WTC11 (cell line): ENCODE measurements at regions not wholly inside any gene's neighbourhood (a gene's known extent, or its start where the extent isn't known, plus 50 kb on each side); places are given as distances from the start of the nearest gene placed in this dataset.

Experiments used
- ATAC-seq: fragments of 200-7000 bp; cut with Tn5 transposase; 2 replicates; pipeline ENCODE4 v1.10.0; 2021; ENCODE audit warnings: mild to moderate bottlenecking, moderate library complexity
- CTCF ChIA-PET: fragments of 300-600 bp; sonication (Branson Sonifier 250); formaldehyde crosslinking; loops from one replicate; lab custom pipeline; 2021; ENCODE audit warnings: antibody characterized with exemption; lab: Charles Lee
- POLR2A ChIA-PET: fragments of 350-600 bp; sonication (Branson Sonifier 250); formaldehyde crosslinking; loops from one replicate; lab custom pipeline; 2021; ENCODE audit warnings: antibody characterized with exemption; lab: Charles Lee
- DNase-seq: peaks from one replicate; pipeline ENCODE4 v3.0.0; 2021; ENCODE audit warnings: low spot score
- H3K27ac Mint-ChIP-seq: 2 replicates; pipeline ENCODE4 v1.8.0; 2021; ENCODE audit warnings: mixed read lengths
- H3K27me3 Mint-ChIP-seq: 2 replicates; pipeline ENCODE4 v1.8.0; 2021; ENCODE audit warnings: low read depth, mild to moderate bottlenecking, moderate library complexity, mixed read lengths
- H3K36me3 Mint-ChIP-seq: 2 replicates; pipeline ENCODE4 v1.8.0; 2021; ENCODE audit warnings: mixed read lengths
- H3K4me1 Mint-ChIP-seq: 2 replicates; pipeline ENCODE4 v1.8.0; 2022; ENCODE audit warnings: mixed read lengths
- H3K4me3 Mint-ChIP-seq: 2 replicates; pipeline ENCODE4 v1.8.0; 2021; ENCODE audit warnings: mild to moderate bottlenecking, moderate library complexity, mixed read lengths
- H3K9me3 Mint-ChIP-seq: 2 replicates; pipeline ENCODE4 v1.8.0; 2021; ENCODE audit warnings: mixed read lengths
- CREM ChIP-seq: sonication (generic); formaldehyde crosslinking; IDR thresholded peaks from 2 replicates; pipeline ENCODE4 v1.8.1; 2022; ENCODE audit warnings: mild to moderate bottlenecking, missing genetic modification reagents, moderate library complexity
- ELF4 ChIP-seq: sonication (generic); formaldehyde crosslinking; IDR thresholded peaks from 2 replicates; pipeline ENCODE4 v1.8.1; 2022; ENCODE audit warnings: low read depth, mild to moderate bottlenecking, moderate library complexity, missing genetic modification reagents
- FOXK1 ChIP-seq: sonication (generic); formaldehyde crosslinking; IDR thresholded peaks from 2 replicates; pipeline ENCODE4 v1.8.0; 2022; ENCODE audit warnings: mild to moderate bottlenecking, moderate library complexity, missing genetic modification reagents
- FOXP1 ChIP-seq: sonication (generic); formaldehyde crosslinking; IDR thresholded peaks from 2 replicates; pipeline ENCODE4 v1.8.0; 2022; ENCODE audit warnings: missing genetic modification reagents, mild to moderate bottlenecking, moderate library complexity, borderline replicate concordance
- GABPB1 ChIP-seq: sonication (generic); formaldehyde crosslinking; IDR thresholded peaks from 2 replicates; pipeline ENCODE4 v1.8.1; 2023; ENCODE audit warnings: mild to moderate bottlenecking, missing genetic modification reagents
- GRHL2 ChIP-seq: fragments of 250-450 bp; sonication (Bioruptor Pico); IDR thresholded peaks from 2 replicates; pipeline ENCODE4 v1.8.0; 2022; ENCODE audit warnings: mild to moderate bottlenecking, moderate library complexity; ENCODE audit not compliant: insufficient replicate concordance, severe bottlenecking
- MYBL2 ChIP-seq: sonication (generic); formaldehyde crosslinking; IDR thresholded peaks from 2 replicates; pipeline ENCODE4 v1.8.1; 2023; ENCODE audit warnings: mild to moderate bottlenecking, moderate library complexity, missing genetic modification reagents
- NFATC4 ChIP-seq: fragments of 250-450 bp; sonication (Bioruptor Pico); IDR thresholded peaks from 2 replicates; pipeline ENCODE4 v1.9.0; 2021; ENCODE audit warnings: mild to moderate bottlenecking
- SOX15 ChIP-seq: fragments of 250-450 bp; sonication (Bioruptor Pico); IDR thresholded peaks from 2 replicates; pipeline ENCODE4 v1.9.0; 2021; ENCODE audit warnings: mild to moderate bottlenecking
- TCF7 ChIP-seq: sonication (generic); formaldehyde crosslinking; IDR thresholded peaks from 2 replicates; pipeline ENCODE4 v1.8.0; 2022; ENCODE audit warnings: mild to moderate bottlenecking, low read depth, missing genetic modification reagents, moderate library complexity
- TP53 ChIP-seq: sonication (generic); formaldehyde crosslinking; IDR thresholded peaks from 2 replicates; pipeline ENCODE4 v1.8.1; 2023; ENCODE audit warnings: mild to moderate bottlenecking, missing genetic modification reagents
- ZBTB21 ChIP-seq: sonication (generic); formaldehyde crosslinking; IDR thresholded peaks from 2 replicates; pipeline ENCODE4 v1.8.1; 2023; ENCODE audit warnings: mild to moderate bottlenecking, missing genetic modification reagents, borderline replicate concordance
- ZNF121 ChIP-seq: sonication (generic); formaldehyde crosslinking; IDR thresholded peaks from 2 replicates; pipeline ENCODE4 v1.8.0; 2023; ENCODE audit warnings: missing genetic modification reagents
- ZNF138 ChIP-seq: sonication (generic); formaldehyde crosslinking; conservative IDR thresholded peaks from 2 replicates; pipeline ENCODE4 v1.8.1; 2022; ENCODE audit warnings: mild to moderate bottlenecking, moderate library complexity, missing genetic modification reagents
- ZNF263 ChIP-seq: sonication (generic); formaldehyde crosslinking; IDR thresholded peaks from 2 replicates; pipeline ENCODE4 v1.8.1; 2022; ENCODE audit warnings: low read depth, mild to moderate bottlenecking, moderate library complexity, missing genetic modification reagents
- ZNF416 ChIP-seq: fragments of 250-450 bp; sonication (Bioruptor Pico); IDR thresholded peaks from 2 replicates; pipeline ENCODE4 v1.9.0; 2021; ENCODE audit warnings: mild to moderate bottlenecking, inconsistent platforms
- ZNF423 ChIP-seq: fragments of 250-450 bp; sonication (Bioruptor Pico); IDR thresholded peaks from 2 replicates; pipeline ENCODE4 v2.1.2; 2022; ENCODE audit warnings: mild to moderate bottlenecking, moderate library complexity
- TF ChIP-seq, protein P1 (sequence below): sonication (generic); formaldehyde crosslinking; IDR thresholded peaks from 2 replicates; pipeline ENCODE4 v1.8.1; 2023; ENCODE audit warnings: mild to moderate bottlenecking, missing genetic modification reagents, moderate library complexity
- TF ChIP-seq, protein P2 (sequence below): sonication (generic); formaldehyde crosslinking; IDR thresholded peaks from 2 replicates; pipeline ENCODE4 v1.8.1; 2022; ENCODE audit warnings: missing genetic modification reagents, borderline replicate concordance
- TF ChIP-seq, protein P3 (sequence below): sonication (generic); formaldehyde crosslinking; IDR thresholded peaks from 2 replicates; pipeline ENCODE4 v1.8.0; 2023; ENCODE audit warnings: mild to moderate bottlenecking, missing genetic modification reagents
- TF ChIP-seq, protein P4 (sequence below): sonication (generic); formaldehyde crosslinking; IDR thresholded peaks from 2 replicates; pipeline ENCODE4 v1.8.0; 2022; ENCODE audit warnings: mild to moderate bottlenecking, missing genetic modification reagents
- TF ChIP-seq, protein P5 (sequence below): sonication (generic); formaldehyde crosslinking; IDR thresholded peaks from 2 replicates; pipeline ENCODE4 v1.8.1; 2022; ENCODE audit warnings: mild to moderate bottlenecking, missing genetic modification reagents, moderate library complexity, borderline replicate concordance
- TF ChIP-seq, protein P6 (sequence below): sonication (generic); formaldehyde crosslinking; IDR thresholded peaks from 2 replicates; pipeline ENCODE4 v1.8.1; 2022; ENCODE audit warnings: low read depth, missing genetic modification reagents, borderline replicate concordance
- TF ChIP-seq, protein P7 (sequence below): fragments of 250-450 bp; sonication (Bioruptor Pico); IDR thresholded peaks from 2 replicates; pipeline ENCODE4 v1.9.0; 2021; ENCODE audit warnings: mild to moderate bottlenecking
- TF ChIP-seq, protein P8 (sequence below): sonication (generic); formaldehyde crosslinking; IDR thresholded peaks from 2 replicates; pipeline ENCODE4 v1.8.0; 2022; ENCODE audit warnings: mild to moderate bottlenecking, missing genetic modification reagents
- TF ChIP-seq, protein P9 (sequence below): sonication (generic); formaldehyde crosslinking; IDR thresholded peaks from 2 replicates; pipeline ENCODE4 v1.8.0; 2022; ENCODE audit warnings: mild to moderate bottlenecking, missing genetic modification reagents

DNA sequence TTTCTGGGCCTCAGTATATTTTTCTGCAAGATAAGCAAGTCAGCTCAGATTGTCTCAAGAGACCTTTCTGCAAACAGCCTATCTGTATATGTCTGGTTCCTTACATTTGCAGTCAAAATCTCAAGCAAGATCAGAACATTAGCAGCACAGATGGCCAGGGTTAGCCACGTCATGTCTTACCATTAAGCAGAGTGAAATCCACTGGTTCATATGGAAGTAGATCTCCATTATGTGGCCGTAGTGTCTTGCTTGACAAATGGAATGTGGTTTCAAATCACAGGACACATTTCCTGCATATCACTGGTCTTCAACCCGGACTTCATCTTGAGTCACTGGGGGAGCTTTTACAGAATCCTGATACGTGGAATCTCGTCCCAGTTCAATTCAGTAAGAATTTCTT is 500.2 kb downstream of the FBXO15 start:
- no peak for TF ChIP-seq CREM
- TF ChIP-seq SOX15 (CRISPR knock-in tag): no peak
- TF ChIP-seq, protein P1, sequence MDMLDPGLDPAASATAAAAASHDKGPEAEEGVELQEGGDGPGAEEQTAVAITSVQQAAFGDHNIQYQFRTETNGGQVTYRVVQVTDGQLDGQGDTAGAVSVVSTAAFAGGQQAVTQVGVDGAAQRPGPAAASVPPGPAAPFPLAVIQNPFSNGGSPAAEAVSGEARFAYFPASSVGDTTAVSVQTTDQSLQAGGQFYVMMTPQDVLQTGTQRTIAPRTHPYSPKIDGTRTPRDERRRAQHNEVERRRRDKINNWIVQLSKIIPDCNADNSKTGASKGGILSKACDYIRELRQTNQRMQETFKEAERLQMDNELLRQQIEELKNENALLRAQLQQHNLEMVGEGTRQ (CRISPR knock-in tag): no peak
- TF ChIP-seq, protein P2, sequence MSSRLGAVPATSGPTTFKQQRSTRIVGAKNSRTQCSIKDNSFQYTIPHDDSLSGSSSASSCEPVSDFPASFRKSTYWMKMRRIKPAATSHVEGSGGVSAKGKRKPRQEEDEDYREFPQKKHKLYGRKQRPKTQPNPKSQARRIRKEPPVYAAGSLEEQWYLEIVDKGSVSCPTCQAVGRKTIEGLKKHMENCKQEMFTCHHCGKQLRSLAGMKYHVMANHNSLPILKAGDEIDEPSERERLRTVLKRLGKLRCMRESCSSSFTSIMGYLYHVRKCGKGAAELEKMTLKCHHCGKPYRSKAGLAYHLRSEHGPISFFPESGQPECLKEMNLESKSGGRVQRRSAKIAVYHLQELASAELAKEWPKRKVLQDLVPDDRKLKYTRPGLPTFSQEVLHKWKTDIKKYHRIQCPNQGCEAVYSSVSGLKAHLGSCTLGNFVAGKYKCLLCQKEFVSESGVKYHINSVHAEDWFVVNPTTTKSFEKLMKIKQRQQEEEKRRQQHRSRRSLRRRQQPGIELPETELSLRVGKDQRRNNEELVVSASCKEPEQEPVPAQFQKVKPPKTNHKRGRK: no peak
- TF ChIP-seq, protein P3, sequence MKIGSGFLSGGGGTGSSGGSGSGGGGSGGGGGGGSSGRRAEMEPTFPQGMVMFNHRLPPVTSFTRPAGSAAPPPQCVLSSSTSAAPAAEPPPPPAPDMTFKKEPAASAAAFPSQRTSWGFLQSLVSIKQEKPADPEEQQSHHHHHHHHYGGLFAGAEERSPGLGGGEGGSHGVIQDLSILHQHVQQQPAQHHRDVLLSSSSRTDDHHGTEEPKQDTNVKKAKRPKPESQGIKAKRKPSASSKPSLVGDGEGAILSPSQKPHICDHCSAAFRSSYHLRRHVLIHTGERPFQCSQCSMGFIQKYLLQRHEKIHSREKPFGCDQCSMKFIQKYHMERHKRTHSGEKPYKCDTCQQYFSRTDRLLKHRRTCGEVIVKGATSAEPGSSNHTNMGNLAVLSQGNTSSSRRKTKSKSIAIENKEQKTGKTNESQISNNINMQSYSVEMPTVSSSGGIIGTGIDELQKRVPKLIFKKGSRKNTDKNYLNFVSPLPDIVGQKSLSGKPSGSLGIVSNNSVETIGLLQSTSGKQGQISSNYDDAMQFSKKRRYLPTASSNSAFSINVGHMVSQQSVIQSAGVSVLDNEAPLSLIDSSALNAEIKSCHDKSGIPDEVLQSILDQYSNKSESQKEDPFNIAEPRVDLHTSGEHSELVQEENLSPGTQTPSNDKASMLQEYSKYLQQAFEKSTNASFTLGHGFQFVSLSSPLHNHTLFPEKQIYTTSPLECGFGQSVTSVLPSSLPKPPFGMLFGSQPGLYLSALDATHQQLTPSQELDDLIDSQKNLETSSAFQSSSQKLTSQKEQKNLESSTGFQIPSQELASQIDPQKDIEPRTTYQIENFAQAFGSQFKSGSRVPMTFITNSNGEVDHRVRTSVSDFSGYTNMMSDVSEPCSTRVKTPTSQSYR (CRISPR knock-in tag): no peak
- no peak for TF ChIP-seq ZNF121 (CRISPR knock-in tag)
- no peak for TF ChIP-seq ZNF423
- no peak for TF ChIP-seq ZNF263
- TF ChIP-seq ELF4 (CRISPR knock-in tag): no peak
- TF ChIP-seq, protein P4, sequence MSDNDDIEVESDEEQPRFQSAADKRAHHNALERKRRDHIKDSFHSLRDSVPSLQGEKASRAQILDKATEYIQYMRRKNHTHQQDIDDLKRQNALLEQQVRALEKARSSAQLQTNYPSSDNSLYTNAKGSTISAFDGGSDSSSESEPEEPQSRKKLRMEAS (CRISPR knock-in tag): no peak
- TF ChIP-seq GRHL2 (CRISPR knock-in tag): no peak
- TF ChIP-seq ZNF416 (CRISPR knock-in tag): no peak
- TF ChIP-seq, protein P5, sequence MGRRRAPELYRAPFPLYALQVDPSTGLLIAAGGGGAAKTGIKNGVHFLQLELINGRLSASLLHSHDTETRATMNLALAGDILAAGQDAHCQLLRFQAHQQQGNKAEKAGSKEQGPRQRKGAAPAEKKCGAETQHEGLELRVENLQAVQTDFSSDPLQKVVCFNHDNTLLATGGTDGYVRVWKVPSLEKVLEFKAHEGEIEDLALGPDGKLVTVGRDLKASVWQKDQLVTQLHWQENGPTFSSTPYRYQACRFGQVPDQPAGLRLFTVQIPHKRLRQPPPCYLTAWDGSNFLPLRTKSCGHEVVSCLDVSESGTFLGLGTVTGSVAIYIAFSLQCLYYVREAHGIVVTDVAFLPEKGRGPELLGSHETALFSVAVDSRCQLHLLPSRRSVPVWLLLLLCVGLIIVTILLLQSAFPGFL (CRISPR knock-in tag): no peak
- TF ChIP-seq, protein P6, sequence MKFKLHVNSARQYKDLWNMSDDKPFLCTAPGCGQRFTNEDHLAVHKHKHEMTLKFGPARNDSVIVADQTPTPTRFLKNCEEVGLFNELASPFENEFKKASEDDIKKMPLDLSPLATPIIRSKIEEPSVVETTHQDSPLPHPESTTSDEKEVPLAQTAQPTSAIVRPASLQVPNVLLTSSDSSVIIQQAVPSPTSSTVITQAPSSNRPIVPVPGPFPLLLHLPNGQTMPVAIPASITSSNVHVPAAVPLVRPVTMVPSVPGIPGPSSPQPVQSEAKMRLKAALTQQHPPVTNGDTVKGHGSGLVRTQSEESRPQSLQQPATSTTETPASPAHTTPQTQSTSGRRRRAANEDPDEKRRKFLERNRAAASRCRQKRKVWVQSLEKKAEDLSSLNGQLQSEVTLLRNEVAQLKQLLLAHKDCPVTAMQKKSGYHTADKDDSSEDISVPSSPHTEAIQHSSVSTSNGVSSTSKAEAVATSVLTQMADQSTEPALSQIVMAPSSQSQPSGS: no peak
- TF ChIP-seq ZNF138 (CRISPR knock-in tag): no peak
- POLR2A ChIA-PET: no interaction called here

DNA sequence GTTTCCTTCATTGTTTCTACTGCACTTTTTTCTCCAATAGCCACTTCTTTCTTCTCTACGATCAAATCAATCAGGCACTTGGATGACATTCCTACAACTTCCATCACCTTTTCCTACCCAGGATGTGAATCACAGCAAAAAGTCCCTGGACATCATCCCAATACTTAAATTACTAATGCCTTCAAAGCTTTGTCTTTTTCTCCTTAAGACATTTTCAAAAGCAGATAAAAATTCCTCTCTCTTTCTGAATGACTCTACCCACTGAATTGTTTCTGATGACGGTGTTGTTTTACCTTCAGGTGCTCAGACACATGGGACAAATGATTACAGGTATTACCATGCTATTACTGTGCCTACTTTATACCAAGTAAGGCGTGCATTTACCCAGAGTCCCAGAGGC is 500.9 kb downstream of the FBXO15 start:
- H3K36me3 Mint-ChIP-seq: no peaks in the 10 kb centered on the region
- CTCF ChIA-PET: no interaction called here
- H3K9me3 Mint-ChIP-seq: no peaks in the 10 kb centered on the region
- H3K4me1 Mint-ChIP-seq: no peaks in the 10 kb centered on the region
- H3K27ac Mint-ChIP-seq: no peak overlapping the region
- H3K4me3 Mint-ChIP-seq: no peak overlapping the region
- POLR2A ChIA-PET: no interaction called here
- ATAC-seq (no peak), DNase-seq (no peak)
- H3K27me3 Mint-ChIP-seq: no peaks in the 10 kb centered on the region; the same call in 1 of the 2 replicates
- TF ChIP-seq FOXK1 (CRISPR knock-in tag): no peak
- TF ChIP-seq, protein P7, sequence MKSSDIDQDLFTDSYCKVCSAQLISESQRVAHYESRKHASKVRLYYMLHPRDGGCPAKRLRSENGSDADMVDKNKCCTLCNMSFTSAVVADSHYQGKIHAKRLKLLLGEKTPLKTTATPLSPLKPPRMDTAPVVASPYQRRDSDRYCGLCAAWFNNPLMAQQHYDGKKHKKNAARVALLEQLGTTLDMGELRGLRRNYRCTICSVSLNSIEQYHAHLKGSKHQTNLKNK: no peak
- no peak for TF ChIP-seq ZNF138 (CRISPR knock-in tag)
- TF ChIP-seq GABPB1 (CRISPR knock-in tag): no peak
- TF ChIP-seq TP53 (CRISPR knock-in tag): no peak
- TF ChIP-seq NFATC4 (CRISPR knock-in tag): no peak
- TF ChIP-seq, protein P8, sequence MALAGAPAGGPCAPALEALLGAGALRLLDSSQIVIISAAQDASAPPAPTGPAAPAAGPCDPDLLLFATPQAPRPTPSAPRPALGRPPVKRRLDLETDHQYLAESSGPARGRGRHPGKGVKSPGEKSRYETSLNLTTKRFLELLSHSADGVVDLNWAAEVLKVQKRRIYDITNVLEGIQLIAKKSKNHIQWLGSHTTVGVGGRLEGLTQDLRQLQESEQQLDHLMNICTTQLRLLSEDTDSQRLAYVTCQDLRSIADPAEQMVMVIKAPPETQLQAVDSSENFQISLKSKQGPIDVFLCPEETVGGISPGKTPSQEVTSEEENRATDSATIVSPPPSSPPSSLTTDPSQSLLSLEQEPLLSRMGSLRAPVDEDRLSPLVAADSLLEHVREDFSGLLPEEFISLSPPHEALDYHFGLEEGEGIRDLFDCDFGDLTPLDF: no peak
- TF ChIP-seq TCF7 (CRISPR knock-in tag): no peak
- TF ChIP-seq MYBL2: no peak
- TF ChIP-seq GRHL2 (CRISPR knock-in tag): no peak
- no peak for TF ChIP-seq ZBTB21
- TF ChIP-seq, protein P9, sequence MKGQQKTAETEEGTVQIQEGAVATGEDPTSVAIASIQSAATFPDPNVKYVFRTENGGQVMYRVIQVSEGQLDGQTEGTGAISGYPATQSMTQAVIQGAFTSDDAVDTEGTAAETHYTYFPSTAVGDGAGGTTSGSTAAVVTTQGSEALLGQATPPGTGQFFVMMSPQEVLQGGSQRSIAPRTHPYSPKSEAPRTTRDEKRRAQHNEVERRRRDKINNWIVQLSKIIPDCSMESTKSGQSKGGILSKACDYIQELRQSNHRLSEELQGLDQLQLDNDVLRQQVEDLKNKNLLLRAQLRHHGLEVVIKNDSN (CRISPR knock-in tag): no peak
- TF ChIP-seq FOXP1 (CRISPR knock-in tag): no peak

More for the DNA sequence above, 500.2 kb downstream of the FBXO15 start:
- Mint-ChIP-seq H3K4me3 (no peak overlapping the region), H3K9me3 (no peaks in the 10 kb centered on the region), H3K27me3 (no peaks in the 10 kb centered on the region; the same call in 1 of the 2 replicates), H3K36me3 (no peaks in the 10 kb centered on the region), H3K27ac (no peak overlapping the region), H3K4me1 (no peaks in the 10 kb centered on the region)
- no peak for DNase-seq
- ATAC-seq: no peak
- CTCF ChIA-PET: no interaction called here
